ENCODE measurements at regions not wholly inside any gene's neighbourhood (a gene's known extent, or its start where the extent isn't known, plus 50 kb on each side); places are given as distances from the start of the nearest gene placed in this dataset.

DNA sequence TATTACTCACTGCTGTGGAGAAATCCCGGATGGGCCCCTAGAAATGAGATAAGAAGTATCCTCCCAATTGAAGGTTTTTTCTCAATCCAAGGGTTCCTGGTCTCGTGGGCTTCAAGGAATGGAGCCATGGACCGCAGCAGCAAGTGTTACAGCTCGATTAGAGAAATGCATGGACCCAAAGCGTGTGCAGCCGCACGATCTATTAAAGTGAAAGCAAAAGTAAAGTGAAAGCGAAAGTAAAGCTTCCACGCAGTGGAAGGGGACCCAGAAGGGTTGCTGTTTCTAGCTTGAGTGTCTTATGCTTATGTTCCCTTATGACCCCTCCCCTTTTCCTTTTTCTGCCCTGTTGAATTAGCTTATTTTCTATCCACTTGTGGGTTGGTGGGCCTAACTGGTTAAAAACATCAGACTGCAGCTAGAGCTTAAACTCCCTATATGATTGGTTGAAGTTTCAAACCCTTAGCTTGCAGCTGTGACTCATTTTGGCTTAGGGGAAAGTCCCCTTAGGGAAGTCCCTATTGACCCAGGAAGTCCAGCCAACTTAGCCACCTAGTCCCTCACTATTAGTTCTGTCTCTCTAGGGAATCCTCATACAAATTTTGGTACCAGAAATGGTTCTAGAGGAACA, 1111.8 kb downstream of the TAF11L14 start (continued):
- TF ChIP-seq ZNF114 (CRISPR knock-in tag; IDR thresholded peaks at IDR 0.05) (no peak), CREB1 (CRISPR knock-in tag; IDR thresholded peaks at IDR 0.05; ENCODE audit: low read depth) (no peak), NANOG (IDR thresholded peaks at IDR 0.05; ENCODE audit: borderline replicate concordance) (no peak), ZNF331 (CRISPR knock-in tag; IDR thresholded peaks at IDR 0.05; ENCODE audit: low read depth) (no peak), JUNB (IDR thresholded peaks at IDR 0.05; ENCODE audit: unreplicated experiment) (no peak), EZH2 (IDR thresholded peaks at IDR 0.05; ENCODE audit: low read depth, unreplicated experiment) (no peak)
- TF ChIP-seq, protein P1, sequence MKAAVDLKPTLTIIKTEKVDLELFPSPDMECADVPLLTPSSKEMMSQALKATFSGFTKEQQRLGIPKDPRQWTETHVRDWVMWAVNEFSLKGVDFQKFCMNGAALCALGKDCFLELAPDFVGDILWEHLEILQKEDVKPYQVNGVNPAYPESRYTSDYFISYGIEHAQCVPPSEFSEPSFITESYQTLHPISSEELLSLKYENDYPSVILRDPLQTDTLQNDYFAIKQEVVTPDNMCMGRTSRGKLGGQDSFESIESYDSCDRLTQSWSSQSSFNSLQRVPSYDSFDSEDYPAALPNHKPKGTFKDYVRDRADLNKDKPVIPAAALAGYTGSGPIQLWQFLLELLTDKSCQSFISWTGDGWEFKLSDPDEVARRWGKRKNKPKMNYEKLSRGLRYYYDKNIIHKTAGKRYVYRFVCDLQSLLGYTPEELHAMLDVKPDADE (IDR thresholded peaks at IDR 0.05) = no peak

DNA sequence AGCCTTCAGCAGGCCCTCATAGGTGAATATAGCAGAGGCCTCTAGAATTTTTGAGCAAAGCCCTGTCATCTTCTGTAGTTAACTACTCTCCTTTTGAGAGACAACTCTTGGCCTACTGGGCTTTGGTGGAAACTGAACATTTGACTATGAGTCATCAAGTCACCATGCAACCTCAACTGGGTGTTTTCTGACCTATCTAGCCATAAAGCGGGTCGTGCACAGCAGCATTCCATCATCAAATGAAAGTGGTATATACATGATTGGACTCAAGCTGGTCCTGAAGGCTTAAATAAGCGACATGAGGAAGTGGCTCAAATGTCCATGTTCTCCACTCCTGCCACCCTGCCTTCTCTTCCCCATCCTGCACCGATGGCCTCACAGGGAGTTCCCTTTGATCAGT, 1115.5 kb downstream of the TAF11L14 start:
- no peak overlapping the region for H2AFZ ChIP-seq
- ATAC-seq = no peak
- H3K36me3 ChIP-seq (ENCODE audit: insufficient read depth) = 0 out of 2 replicates have a peak, but pooled peaks cover 3% of the 10 kb centered on the region
- no peaks in the 10 kb centered on the region for H3F3A ChIP-seq (replicated peaks; ENCODE audit: low read depth)
- Mint-ChIP-seq H3K27me3 (ENCODE audit: insufficient read depth, low read depth, poor library complexity) (no peaks in the 10 kb centered on the region), H3K36me3 (ENCODE audit: low read depth) (peaks cover 14% of the 10 kb centered on the region), H3K4me3 (no peak overlapping the region), H3K4me1 (no peaks in the 10 kb centered on the region; the same call in 2 of the 3 replicates), H3K9me3 (peaks cover 13% of the 10 kb centered on the region), H3K27ac (no peak overlapping the region)
- no peaks in the 10 kb centered on the region for H3K4me1 ChIP-seq (ENCODE audit: insufficient read depth)
- no peaks in the 10 kb centered on the region for H3K27me3 ChIP-seq (ENCODE audit: insufficient read depth)
- peaks cover 15% of the 10 kb centered on the region for H3K9me2 ChIP-seq (ENCODE audit: insufficient read depth)
- TF ChIP-seq STAT1 (IDR thresholded peaks at IDR 0.05; ENCODE audit: unreplicated experiment) = no peak
- no peak overlapping the region for H3K4me3 ChIP-seq
- no peaks in the 10 kb centered on the region for H3K79me2 ChIP-seq (replicated peaks; ENCODE audit: insufficient read depth)
- no peak overlapping the region for H3K4me2 ChIP-seq
- no peak for DNase-seq (ENCODE audit: low spot score)
- no peak overlapping the region for H3K27ac ChIP-seq (ENCODE audit: low read depth)
- no peaks in the 10 kb centered on the region for H4K20me1 ChIP-seq (replicated peaks; ENCODE audit: insufficient read depth)

DNA sequence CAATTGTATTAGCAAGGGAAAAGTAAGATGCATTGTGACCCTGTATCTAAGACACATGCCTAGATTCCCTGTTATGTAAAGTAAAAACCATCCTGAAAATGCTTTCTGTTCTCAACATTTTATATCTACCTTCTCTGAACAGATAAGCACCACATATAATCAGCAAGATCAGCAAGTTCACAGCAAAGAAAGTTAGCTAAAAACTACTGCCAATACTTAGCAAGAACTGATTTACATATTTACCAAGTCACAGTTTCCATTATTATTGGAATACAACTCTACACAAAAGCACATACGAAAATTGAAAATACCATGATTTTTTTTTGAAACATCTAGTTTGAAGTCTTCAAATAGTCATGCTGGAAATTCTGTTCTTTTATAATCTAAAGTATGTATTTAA, 1118.1 kb downstream of the TAF11L14 start:
- Histone ChIP-seq H3K4me1 (ENCODE audit: insufficient read depth) (no peaks in the 10 kb centered on the region; the same call in 1 of the 2 replicates), H3K27ac (ENCODE audit: low read depth) (no peak overlapping the region), H3F3A (replicated peaks; ENCODE audit: low read depth) (no peaks in the 10 kb centered on the region), H2AFZ (no peak overlapping the region), H3K79me2 (replicated peaks; ENCODE audit: insufficient read depth) (no peaks in the 10 kb centered on the region), H3K9me2 (ENCODE audit: insufficient read depth) (0 out of 2 replicates have a peak, but pooled peaks cover 6% of the 10 kb centered on the region), H4K20me1 (replicated peaks; ENCODE audit: insufficient read depth) (no peaks in the 10 kb centered on the region), H3K4me3 (no peak overlapping the region), H3K4me2 (no peak overlapping the region), H3K36me3 (ENCODE audit: insufficient read depth) (no peaks in the 10 kb centered on the region), H3K27me3 (ENCODE audit: insufficient read depth) (no peaks in the 10 kb centered on the region)
- Mint-ChIP-seq H3K9me3 (peaks cover 7% of the 10 kb centered on the region), H3K4me1 (peaks cover 3% of the 10 kb centered on the region), H3K4me3 (no peak overlapping the region), H3K27me3 (ENCODE audit: insufficient read depth, low read depth, poor library complexity) (no peaks in the 10 kb centered on the region), H3K27ac (no peak overlapping the region), H3K36me3 (ENCODE audit: low read depth) (peaks cover 5% of the 10 kb centered on the region)
- no peak for ATAC-seq
- TF ChIP-seq, protein P2, sequence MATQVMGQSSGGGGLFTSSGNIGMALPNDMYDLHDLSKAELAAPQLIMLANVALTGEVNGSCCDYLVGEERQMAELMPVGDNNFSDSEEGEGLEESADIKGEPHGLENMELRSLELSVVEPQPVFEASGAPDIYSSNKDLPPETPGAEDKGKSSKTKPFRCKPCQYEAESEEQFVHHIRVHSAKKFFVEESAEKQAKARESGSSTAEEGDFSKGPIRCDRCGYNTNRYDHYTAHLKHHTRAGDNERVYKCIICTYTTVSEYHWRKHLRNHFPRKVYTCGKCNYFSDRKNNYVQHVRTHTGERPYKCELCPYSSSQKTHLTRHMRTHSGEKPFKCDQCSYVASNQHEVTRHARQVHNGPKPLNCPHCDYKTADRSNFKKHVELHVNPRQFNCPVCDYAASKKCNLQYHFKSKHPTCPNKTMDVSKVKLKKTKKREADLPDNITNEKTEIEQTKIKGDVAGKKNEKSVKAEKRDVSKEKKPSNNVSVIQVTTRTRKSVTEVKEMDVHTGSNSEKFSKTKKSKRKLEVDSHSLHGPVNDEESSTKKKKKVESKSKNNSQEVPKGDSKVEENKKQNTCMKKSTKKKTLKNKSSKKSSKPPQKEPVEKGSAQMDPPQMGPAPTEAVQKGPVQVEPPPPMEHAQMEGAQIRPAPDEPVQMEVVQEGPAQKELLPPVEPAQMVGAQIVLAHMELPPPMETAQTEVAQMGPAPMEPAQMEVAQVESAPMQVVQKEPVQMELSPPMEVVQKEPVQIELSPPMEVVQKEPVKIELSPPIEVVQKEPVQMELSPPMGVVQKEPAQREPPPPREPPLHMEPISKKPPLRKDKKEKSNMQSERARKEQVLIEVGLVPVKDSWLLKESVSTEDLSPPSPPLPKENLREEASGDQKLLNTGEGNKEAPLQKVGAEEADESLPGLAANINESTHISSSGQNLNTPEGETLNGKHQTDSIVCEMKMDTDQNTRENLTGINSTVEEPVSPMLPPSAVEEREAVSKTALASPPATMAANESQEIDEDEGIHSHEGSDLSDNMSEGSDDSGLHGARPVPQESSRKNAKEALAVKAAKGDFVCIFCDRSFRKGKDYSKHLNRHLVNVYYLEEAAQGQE (IDR thresholded peaks at IDR 0.05; ENCODE audit: unreplicated experiment) = no peak
- no peak for TF ChIP-seq EZH2phosphoT487 (IDR thresholded peaks at IDR 0.05; ENCODE audit: unreplicated experiment)
- TF ChIP-seq EZH2 (IDR thresholded peaks at IDR 0.05; ENCODE audit: low read depth, unreplicated experiment) = no peak
- no peak for TF ChIP-seq JUNB (IDR thresholded peaks at IDR 0.05; ENCODE audit: unreplicated experiment)
- TF ChIP-seq, protein P1 (IDR thresholded peaks at IDR 0.05) = no peak
- TF ChIP-seq, protein P3, sequence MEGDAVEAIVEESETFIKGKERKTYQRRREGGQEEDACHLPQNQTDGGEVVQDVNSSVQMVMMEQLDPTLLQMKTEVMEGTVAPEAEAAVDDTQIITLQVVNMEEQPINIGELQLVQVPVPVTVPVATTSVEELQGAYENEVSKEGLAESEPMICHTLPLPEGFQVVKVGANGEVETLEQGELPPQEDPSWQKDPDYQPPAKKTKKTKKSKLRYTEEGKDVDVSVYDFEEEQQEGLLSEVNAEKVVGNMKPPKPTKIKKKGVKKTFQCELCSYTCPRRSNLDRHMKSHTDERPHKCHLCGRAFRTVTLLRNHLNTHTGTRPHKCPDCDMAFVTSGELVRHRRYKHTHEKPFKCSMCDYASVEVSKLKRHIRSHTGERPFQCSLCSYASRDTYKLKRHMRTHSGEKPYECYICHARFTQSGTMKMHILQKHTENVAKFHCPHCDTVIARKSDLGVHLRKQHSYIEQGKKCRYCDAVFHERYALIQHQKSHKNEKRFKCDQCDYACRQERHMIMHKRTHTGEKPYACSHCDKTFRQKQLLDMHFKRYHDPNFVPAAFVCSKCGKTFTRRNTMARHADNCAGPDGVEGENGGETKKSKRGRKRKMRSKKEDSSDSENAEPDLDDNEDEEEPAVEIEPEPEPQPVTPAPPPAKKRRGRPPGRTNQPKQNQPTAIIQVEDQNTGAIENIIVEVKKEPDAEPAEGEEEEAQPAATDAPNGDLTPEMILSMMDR (conservative IDR thresholded peaks at IDR 0.05; ENCODE audit: low read depth in 2 of 2) = no peak
- no peak for TF ChIP-seq POLR2AphosphoS5 (IDR thresholded peaks at IDR 0.05; ENCODE audit: low read depth)
- TF ChIP-seq NANOG (IDR thresholded peaks at IDR 0.05; ENCODE audit: borderline replicate concordance) = no peak
- DNase-seq (ENCODE audit: low spot score) = no peak
